DMS114 treated with DMSO at 0.1 percent for 48 hours (cell line): ENCODE measurements at regions not wholly inside any gene's neighbourhood (a gene's known extent, or its start where the extent isn't known, plus 50 kb on each side); places are given as distances from the start of the nearest gene placed in this dataset.
"Not testable (repeated sequence)": the region's sequence is repeated elsewhere in the genome, so short reads cannot be mapped to it uniquely, and the experiment has no call there.

Source experiments
- DNase-seq: peaks from one replicate; lab custom pipeline; 2025; ENCODE audit not compliant: unreplicated experiment; lab: John Stamatoyannopoulos, UW

DNA sequence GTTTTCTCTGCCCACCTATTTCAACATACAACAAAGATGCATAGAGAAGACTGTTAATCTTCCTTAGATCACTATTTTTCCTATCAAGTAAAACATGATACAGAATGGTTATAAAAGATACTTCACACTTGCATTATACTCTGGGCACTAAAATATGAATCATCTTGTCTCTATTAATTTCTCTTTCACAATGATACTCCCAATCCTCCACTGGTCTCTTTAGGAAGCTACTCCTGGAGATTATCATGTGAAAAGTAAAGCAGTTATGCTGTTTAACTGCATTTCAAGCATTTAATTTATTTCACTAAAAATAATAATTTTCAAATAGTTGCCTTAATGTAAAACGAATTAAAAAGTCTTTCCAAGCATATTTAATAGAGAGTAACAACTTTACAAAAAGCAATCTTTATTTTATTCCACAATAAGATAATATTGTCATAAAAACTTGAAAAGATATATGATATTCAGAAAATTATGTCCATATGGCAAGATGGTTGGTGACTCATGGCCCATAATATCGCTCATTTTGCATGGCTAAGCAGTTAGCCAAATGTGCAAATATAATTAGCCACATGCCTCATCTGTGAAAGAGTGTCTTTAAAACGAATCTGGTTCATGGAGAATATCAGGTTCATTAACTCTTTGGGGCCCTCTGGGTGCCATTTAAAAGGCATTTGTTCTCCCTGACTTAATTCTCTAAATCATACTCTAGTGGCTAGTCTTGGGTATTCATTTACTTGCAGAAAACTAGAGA lies 1569.0 kb upstream of the B3GALT2 start:
- DNase-seq, result no peak

DNA sequence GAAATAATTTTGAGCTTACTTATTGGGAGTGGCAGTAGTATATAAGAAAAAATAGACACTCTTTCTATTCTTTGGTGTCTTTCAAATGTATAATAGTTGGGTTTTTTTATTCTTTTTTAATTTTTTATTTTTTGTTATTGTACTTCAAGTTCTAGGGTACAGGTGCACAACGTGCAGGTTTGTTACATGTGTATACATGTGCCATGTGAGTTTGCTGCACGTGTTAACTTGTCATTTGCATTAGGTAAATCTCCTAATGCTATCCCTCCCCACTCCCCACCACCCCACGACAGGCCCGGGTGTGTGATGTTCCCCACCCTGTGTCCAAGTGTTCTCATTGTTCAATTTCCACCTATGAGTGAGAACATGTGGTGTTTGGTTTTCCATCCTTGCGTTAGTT lies 1552.4 kb upstream of the B3GALT2 start:
- not testable (repeated sequence) for DNase-seq

DNA sequence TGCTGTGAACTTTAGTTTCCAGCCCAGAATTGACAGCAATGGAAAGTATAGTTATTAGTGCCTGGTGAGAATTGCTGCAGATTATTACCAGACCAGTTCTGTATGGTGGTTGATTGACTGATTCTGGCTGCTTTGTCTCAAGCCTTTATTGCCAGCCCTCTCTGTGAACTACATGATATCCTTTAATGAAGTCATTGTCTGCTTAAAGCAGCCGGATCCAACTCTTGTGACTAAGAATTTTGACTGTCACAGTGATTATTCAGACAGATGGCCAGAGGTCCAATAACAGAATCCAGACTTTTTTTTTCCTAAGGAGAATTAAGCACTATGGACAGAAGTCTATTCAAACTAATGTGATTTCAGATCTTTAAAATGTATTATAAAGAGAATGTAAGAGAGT lies 1548.6 kb upstream of the B3GALT2 start:
- no peak for DNase-seq

GRCh38 chr1:194731025-194731424 lies 1544.6 kb upstream of the B3GALT2 start:
- DNase-seq, result no peak

DNA sequence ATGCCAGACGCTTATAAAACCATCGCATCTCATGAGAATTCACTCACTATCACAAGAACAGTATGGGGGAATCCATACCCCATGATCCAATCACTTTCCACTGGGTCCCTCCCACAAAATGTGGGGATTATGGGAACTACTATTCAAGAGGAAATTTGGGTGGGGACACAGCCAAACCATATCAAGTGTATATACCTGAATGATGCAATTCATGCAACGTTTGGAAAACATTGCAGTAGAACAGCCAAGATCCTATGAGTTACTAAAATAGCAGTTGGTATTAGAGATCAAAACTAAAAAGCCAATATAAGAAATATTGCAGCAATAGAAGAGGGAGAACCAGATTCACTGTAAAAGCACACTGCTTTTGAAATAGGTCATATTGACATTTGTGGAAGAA lies 1543.9 kb upstream of the B3GALT2 start:
- DNase-seq, result no peak

DNA sequence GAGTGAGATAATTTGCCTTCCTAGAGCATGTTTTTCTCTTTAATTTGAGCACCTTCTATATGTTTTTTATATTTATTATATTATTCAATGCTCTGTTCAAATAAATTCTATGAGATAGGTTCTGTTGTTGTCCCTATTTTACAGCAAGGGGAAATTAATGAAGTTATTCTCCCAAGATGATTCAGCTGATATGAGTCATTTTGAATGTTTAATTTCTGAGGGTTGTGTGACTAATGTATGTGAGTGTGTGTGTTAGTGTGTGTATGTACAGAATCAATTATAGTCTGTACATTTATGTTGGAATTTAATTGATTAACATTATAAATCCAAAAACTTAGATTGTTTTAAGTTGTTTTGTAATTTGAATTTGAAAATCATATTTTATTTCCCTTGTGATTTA lies 1536.7 kb upstream of the B3GALT2 start:
- DNase-seq, result no peak

DNA sequence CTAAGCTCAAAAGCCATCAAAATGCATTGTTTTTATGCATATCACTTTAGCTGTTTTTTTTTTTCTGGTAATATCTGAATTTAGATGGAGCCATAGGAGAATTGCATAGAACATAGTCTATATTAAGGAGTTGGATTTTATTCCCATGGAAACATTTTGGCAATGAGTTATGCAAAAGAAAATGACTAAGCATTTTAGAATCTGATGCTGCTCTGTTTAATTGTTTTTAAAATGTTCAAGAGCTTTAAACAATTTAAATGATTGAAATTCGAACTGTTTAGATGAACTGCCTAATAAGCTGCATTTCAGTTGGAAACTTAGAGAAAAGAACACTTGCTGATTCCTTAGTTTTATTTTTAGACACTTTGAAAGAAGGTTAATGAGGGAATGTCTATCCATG lies 1531.5 kb upstream of the B3GALT2 start:
- no peak for DNase-seq

DNA sequence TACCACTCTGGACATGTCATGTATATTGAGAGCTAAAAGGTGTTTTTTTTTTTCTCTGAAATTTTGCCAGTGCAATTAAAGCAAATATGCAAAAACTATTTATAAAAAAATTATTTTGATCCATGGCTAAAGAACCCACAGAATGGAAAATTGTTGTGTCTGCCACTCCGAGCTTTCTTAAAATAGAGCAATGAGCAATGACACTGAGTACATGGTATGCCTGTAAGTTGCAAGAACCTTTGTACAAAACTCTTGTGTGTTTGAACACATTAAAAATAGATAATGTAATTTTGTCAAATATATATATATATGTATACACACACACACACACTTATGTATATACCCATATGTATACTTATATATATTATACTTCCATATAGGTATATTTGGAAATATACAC lies 1530.9 kb upstream of the B3GALT2 start:
- no peak for DNase-seq

DNA sequence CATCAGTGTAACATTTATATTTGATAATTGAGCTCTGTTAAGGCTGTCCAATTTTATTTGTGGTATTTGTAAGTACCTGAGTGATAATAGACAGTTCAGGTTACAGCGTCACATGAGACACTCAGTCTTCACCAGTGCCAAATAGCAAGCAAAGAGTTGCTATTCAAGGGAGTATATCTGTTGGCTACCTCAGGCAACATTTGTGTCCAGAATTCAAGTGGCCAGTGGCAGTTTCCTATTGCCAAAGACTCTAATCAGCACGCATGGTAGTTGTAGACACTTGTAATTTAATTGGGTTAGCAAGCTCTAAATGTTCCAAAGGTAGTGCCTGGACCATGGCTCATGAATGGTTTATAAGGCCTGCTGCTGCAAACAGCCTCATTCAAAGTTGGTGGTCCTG lies 1524.3 kb upstream of the B3GALT2 start:
- no peak for DNase-seq

GRCh38 chr1:194709439-194709838 lies 1523.0 kb upstream of the B3GALT2 start:
- no peak for DNase-seq

DNA sequence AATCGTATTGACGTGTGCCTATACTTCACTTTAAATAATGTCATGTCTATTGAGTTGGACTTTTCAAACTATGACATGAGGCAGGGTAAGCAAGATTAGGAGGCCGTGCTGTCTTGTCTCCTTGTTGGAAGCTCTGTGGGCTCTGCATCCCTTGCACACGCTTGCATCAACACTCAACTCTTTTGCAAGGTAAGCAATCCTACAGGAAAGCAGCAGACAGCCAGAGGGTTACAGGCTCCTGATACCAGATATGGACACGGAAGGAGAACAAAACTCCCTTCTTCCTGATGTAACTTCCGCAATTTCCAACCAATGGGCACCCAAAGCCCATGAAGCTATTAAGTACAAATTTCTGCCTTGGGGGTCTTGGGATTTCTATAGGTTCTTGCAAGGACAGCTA lies 1520.7 kb upstream of the B3GALT2 start:
- no peak for DNase-seq

DNA sequence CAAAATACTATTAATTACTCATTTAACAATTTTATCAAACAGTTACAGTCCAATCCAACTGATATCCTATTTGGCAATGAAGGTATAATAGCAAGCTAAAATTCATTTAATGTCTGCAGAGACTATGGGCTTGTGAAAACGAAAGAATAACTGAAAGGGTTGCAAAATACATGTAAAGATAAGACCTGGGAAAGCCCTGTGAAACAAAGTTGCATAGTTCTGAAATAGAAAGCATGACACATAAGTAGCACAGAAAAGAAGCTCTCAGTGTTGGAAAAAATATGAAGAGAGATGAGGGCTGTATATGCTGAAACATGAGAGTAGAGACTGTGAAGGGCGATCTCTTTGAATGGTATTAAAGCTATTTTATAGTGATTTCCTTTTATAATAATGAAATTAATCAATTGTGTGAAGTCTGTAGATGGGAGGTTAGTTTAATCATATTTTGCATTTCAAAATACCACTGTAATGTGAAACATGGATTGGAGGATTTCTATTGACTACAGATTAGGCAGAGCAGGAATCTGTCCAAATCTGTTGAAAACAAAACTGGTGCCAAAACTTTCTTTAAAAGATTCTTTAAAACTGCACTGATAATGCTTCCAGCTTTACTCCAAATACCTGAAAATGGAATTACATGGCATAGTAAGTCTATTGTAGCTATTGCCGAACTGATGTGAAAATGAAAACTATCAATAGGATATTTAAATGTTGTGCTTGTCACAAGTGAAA lies 1518.9 kb upstream of the B3GALT2 start:
- DNase-seq, result no peak

- no peak for DNase-seq
Measured at GRCh38 chr1:194698908-194699318, 1512.5 kb upstream of the B3GALT2 start.

DNA sequence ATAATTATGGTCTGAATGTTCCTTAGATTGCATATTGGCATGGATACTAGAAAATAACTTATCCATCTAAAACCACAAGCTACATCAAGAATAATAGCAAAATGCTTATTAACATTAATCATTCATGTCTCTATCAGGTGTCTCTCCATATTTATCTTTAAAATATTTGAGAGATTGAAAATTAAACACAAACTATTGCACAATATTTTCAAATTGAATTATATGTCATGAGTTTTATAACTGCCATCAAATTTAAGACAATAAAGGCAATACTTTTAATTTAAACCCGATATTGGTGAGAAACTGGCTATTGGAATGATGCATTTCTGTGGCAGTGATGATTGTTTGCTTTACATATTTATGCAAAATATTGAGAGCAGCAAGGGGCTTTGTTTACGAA lies 1506.8 kb upstream of the B3GALT2 start:
- no peak for DNase-seq

DNA sequence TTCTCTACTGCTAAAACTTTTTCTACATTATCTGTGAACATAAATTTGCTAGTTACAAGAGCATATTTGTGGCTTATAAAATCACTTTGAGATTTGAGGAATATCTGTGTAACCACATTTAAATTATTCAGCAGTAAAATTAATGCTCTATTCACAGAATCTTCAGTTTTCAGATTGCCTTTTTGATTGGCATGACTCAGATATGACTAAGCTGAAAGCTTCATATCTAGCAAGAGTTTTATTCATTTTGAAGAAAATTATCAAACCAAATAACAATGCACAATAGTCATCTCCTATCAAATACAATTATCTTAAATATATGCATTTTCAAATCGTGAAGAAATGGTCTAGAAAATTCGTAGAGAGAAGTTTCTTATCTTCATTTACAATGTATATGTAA lies 1498.2 kb upstream of the B3GALT2 start:
- DNase-seq, result no peak

DNA sequence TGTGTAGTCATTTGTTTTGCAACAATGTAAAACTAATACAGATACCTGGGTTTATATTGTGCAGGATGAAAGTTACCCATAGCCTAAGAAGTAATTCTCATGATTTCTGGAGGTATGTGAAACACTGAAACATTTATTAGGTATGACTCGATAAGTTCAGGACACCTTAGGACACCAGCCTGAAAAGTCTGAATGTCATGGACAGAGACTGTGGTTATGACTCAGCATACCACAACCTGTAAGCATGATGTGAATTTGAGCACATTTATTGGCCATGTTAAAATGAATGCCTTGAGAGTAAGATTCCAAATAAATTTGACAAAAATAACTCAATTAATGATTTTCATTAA lies 1471.7 kb upstream of the B3GALT2 start:
- DNase-seq, result no peak

DNA sequence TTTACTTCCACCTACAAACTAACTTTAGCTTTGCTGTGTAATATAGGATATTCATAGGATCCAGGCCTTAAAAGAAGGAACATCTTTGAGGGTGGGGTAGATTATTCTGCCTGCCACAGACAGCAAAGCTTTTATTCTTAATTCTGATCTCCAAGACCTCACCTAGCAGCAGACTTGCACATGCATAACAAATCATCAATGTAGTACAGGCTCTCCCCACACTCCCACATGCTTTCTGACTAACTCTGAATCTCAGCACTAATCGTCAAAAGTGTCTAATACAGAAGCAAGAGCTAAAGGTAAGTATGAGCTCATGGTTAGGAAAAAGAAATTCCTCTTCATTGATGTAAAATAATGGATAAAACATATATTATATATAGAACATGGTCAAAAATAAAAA lies 1468.5 kb upstream of the B3GALT2 start:
- DNase-seq, result no peak

- DNase-seq, result no peak
Measured at GRCh38 chr1:194653385-194653784, 1467.0 kb upstream of the B3GALT2 start.

- no peak for DNase-seq
Measured at GRCh38 chr1:194647118-194647517, 1460.7 kb upstream of the B3GALT2 start.

- no peak for DNase-seq
Measured at GRCh38 chr1:194644528-194644927, 1458.1 kb upstream of the B3GALT2 start.

DNA sequence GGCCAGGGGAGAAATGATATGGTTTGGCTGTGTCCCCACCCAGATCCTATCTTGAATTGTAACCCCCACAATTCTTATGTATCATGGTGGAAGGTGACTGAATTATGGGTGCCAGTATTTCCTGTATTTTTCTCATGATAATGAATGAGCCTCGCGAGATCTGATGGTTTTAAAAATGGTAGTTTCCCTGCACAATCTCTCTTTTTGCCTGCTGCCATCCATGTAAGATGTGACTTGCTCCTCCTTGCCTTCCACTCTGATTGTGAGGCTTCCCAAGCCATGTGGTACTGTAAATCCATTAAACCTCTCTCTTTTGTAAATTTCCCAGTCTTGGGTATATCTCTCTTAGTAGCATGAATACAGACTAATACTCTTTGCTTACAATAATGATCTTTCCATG lies 1453.9 kb upstream of the B3GALT2 start:
- DNase-seq, result no peak

- DNase-seq, result no peak
Measured at GRCh38 chr1:194629011-194629410, 1442.6 kb upstream of the B3GALT2 start.

- DNase-seq, result no peak
Measured at GRCh38 chr1:194624833-194625232, 1438.4 kb upstream of the B3GALT2 start.
